OCI-LY7 (cell line): ENCODE measurements at regions not wholly inside any gene's neighbourhood (a gene's known extent, or its start where the extent isn't known, plus 50 kb on each side); places are given as distances from the start of the nearest gene placed in this dataset.

ENCODE experiments used
- BruUV-seq: library from RNA; stranded (reverse); fragments of 400-500 nt; replicated peaks from 2 replicates; lab custom pipeline; 2021; lab: Mats Ljungman, UMichigan
- CTCF ChIA-PET: fragments of 300-600 bp; sonication (Branson Sonifier 250); formaldehyde crosslinking; loops from one replicate; lab custom pipeline; 2022; ENCODE audit warnings: antibody characterized with exemption; ENCODE audit not compliant: unreplicated experiment; lab: Charles Lee
- POLR2A ChIA-PET: fragments of 300-600 bp; sonication (Branson Sonifier 250); formaldehyde crosslinking; loops from one replicate; lab custom pipeline; 2022; ENCODE audit warnings: antibody characterized with exemption; lab: Charles Lee
- DNase-seq: peaks from one replicate; pipeline ENCODE4 v3.0.0-alpha.2; 2015; ENCODE audit warnings: low spot score
- H2AFZ ChIP-seq: fragments of 200-600 bp; sonication (generic), shearing (Covaris generic); 2 replicates; pipeline ENCODE4 v1.6.1; 2014; ENCODE audit warnings: mild to moderate bottlenecking, antibody characterized with exemption, low read length, moderate library complexity
- H3K27ac ChIP-seq: fragments of 200-600 bp; sonication (generic); 2 replicates; pipeline ENCODE4 v1.5.1; 2014; ENCODE audit warnings: mixed run types, low read depth, mild to moderate bottlenecking, moderate library complexity, low read length, inconsistent platforms; ENCODE audit not compliant: poor library complexity, severe bottlenecking
- H3K36me3 ChIP-seq: fragments of 200-600 bp; sonication (generic); 2 replicates; pipeline ENCODE4 v1.6.1; 2014; ENCODE audit warnings: mild to moderate bottlenecking, antibody characterized with exemption, low read length, moderate library complexity, mixed read lengths; ENCODE audit not compliant: insufficient read depth
- H3K4me1 ChIP-seq: fragments of 200-600 bp; sonication (generic); 2 replicates; pipeline ENCODE4 v1.5.1; 2014; ENCODE audit warnings: mild to moderate bottlenecking, low read length; ENCODE audit not compliant: insufficient read depth, poor library complexity, severe bottlenecking
- H3K4me2 ChIP-seq: fragments of 200-600 bp; sonication (generic); 2 replicates; pipeline ENCODE4 v1.6.1; 2014; ENCODE audit warnings: mild to moderate bottlenecking, low read length
- H3K4me3 ChIP-seq: fragments of 200-600 bp; sonication (generic); 2 replicates; pipeline ENCODE4 v1.5.1; 2014; ENCODE audit warnings: mild to moderate bottlenecking, low read depth, low read length; ENCODE audit not compliant: poor library complexity, severe bottlenecking
- H3K79me2 ChIP-seq: fragments of 200-600 bp; sonication (generic); 2 replicates; pipeline ENCODE4 v1.6.1; 2016; ENCODE audit warnings: low read depth, mild to moderate bottlenecking, low read length, moderate library complexity, mixed read lengths; ENCODE audit not compliant: insufficient read depth
- H3K9me2 ChIP-seq: fragments of 200-600 bp; sonication (generic); 2 replicates; pipeline ENCODE4 v1.6.1; 2016; ENCODE audit warnings: mild to moderate bottlenecking, low read length, mixed read lengths; ENCODE audit not compliant: insufficient read depth
- H3K9me3 ChIP-seq: fragments of 200-600 bp; sonication (generic); 2 replicates; pipeline ENCODE4 v1.6.1; 2014; ENCODE audit warnings: mild to moderate bottlenecking, mixed run types, low read length, mixed read lengths
- H4K20me1 ChIP-seq: fragments of 200-600 bp; sonication (generic); 2 replicates; pipeline ENCODE4 v1.6.1; 2014; ENCODE audit warnings: mild to moderate bottlenecking, antibody characterized with exemption, low read length, moderate library complexity, mixed read lengths; ENCODE audit not compliant: insufficient read depth
- EZH2phosphoT487 ChIP-seq: fragments of 200-600 bp; sonication (generic); IDR thresholded peaks from 2 replicates; pipeline ENCODE4 v1.6.1; 2018; ENCODE audit warnings: low read depth, borderline replicate concordance, mild to moderate bottlenecking, mixed run types, antibody characterized with exemption, low read length, moderate library complexity, mixed read lengths
- intact Hi-C: fragments of 100-400 bp; cut with micrococcal nuclease; formaldehyde crosslinking; loops from one replicate; pipeline ENCODE4 v1.10.0; 2022; ENCODE audit not compliant: unreplicated experiment
- TF ChIP-seq, protein P1 (sequence below): fragments of 200-600 bp; sonication (generic); conservative IDR thresholded peaks from 2 replicates; pipeline ENCODE4 v1.5.1; 2014; ENCODE audit warnings: mild to moderate bottlenecking, antibody characterized with exemption, low read length, moderate library complexity, mixed read lengths

DNA sequence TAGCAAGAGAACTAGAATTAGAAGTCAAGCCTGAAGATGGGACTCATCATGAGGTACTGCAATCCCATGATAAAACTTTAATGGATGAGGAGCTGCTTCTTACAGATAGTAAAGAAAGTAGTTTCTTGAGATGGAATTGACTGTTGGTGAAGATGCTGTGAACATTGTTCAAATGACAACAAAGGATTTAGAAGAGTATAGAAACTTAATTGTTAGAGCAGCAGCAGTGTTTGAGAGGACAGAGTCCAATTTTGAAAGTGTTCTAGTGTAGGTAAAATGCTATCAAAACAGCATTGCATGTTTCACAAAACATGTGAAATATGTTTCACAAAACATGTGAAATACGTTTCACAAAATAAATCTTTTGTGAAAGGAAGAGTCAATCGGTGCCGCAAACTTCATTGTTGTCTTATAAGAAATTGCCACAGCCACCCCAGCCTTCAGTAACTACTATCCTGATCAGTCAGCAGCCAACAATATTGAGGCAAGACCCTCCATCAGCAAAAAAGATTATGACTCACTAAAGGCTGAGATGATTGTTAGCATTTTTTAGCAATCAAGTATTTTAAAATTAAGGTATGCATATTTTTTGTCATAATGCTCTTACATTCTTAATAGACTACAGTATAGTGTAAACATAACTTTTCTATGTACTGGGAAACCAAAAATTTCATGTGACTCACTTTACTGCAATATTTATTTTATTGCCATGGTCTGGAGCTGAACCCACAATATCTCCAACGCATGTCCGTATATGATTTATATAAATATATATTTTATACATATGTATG, 173.4 kb upstream of the BMP4 start:
- no peaks in the 10 kb centered on the region for H3K36me3 ChIP-seq
- CTCF ChIA-PET = no interaction called here
- intact Hi-C loops = no loop called here
- no peak overlapping the region for H3K4me3 ChIP-seq
- H3K79me2 ChIP-seq = no peaks in the 10 kb centered on the region
- TF ChIP-seq EZH2phosphoT487 = no peak
- TF ChIP-seq, protein P1, sequence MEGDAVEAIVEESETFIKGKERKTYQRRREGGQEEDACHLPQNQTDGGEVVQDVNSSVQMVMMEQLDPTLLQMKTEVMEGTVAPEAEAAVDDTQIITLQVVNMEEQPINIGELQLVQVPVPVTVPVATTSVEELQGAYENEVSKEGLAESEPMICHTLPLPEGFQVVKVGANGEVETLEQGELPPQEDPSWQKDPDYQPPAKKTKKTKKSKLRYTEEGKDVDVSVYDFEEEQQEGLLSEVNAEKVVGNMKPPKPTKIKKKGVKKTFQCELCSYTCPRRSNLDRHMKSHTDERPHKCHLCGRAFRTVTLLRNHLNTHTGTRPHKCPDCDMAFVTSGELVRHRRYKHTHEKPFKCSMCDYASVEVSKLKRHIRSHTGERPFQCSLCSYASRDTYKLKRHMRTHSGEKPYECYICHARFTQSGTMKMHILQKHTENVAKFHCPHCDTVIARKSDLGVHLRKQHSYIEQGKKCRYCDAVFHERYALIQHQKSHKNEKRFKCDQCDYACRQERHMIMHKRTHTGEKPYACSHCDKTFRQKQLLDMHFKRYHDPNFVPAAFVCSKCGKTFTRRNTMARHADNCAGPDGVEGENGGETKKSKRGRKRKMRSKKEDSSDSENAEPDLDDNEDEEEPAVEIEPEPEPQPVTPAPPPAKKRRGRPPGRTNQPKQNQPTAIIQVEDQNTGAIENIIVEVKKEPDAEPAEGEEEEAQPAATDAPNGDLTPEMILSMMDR = no peak
- H3K27ac ChIP-seq = no peak overlapping the region
- H3K4me2 ChIP-seq = no peak overlapping the region
- no TSS peak for BruUV-seq
- no peaks in the 10 kb centered on the region for H3K4me1 ChIP-seq
- H2AFZ ChIP-seq = no peak overlapping the region
- no peaks in the 10 kb centered on the region for H3K9me3 ChIP-seq
- H3K9me2 ChIP-seq = no peaks in the 10 kb centered on the region
- no peak for DNase-seq
- H4K20me1 ChIP-seq = no peaks in the 10 kb centered on the region
- POLR2A ChIA-PET = no interaction called here

DNA sequence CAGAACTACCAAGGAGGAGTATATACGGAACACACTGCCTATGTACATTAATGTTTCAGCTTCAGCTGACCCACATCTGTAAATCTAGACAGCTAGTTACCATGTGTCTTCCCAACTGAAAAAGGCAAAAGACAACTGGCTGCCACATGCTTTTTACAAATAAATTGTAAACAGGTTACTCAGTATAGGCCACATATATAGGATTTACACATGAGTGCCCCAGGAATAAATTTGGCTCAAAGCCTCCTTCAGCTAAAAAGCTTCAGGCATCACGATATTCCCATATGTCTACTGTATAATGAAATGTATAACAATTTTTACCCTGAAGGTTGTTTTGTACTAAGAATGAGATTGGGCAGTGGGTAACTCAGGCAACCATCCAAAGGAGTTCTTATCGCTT, 175.9 kb upstream of the BMP4 start:
- Histone ChIP-seq H3K36me3 (no peaks in the 10 kb centered on the region), H3K4me2 (no peak overlapping the region), H3K9me3 (no peaks in the 10 kb centered on the region), H3K4me3 (no peak overlapping the region), H3K27ac (no peak overlapping the region), H3K79me2 (no peaks in the 10 kb centered on the region), H4K20me1 (no peaks in the 10 kb centered on the region), H3K9me2 (no peaks in the 10 kb centered on the region), H3K4me1 (no peaks in the 10 kb centered on the region), H2AFZ (no peak overlapping the region)
- no peak for DNase-seq
- TF ChIP-seq, protein P1 = no peak
- no peak for TF ChIP-seq EZH2phosphoT487
- intact Hi-C loops = no loop called here
- no TSS peak for BruUV-seq
- POLR2A ChIA-PET = interaction anchor here (1.1 kb wide), 1 partner anchor 17 kb away, joined by 3 read pairs; no protein-coding TSS in a partner anchor
- CTCF ChIA-PET = no interaction called here

DNA sequence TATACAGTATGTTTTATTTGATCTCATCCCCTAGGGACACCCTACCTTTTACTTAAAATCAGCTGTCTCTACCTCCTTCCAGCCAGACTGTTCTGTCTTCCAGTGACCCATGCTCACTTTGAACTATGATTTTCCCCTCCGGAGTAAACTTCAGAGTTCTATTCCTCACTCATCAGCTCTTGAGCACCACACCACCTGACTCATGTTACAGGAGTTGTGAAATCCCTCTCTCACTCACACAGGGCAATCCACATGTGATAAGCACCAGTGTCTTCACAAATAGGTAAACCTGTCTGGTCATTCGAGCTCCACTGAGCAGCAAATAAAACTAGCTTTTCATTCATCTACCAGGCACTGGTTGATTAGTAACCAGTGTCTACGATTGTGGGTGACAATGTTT, 177.3 kb upstream of the BMP4 start:
- H4K20me1 ChIP-seq = no peaks in the 10 kb centered on the region
- ChIA-PET CTCF (no interaction called here), POLR2A (interaction anchor here (1.1 kb wide), 1 partner anchor 12 kb away, joined by 3 read pairs; no protein-coding TSS in a partner anchor)
- no peaks in the 10 kb centered on the region for H3K9me2 ChIP-seq
- no peak for DNase-seq
- no peak overlapping the region for H3K4me3 ChIP-seq
- intact Hi-C loops = no loop called here
- H3K79me2 ChIP-seq = no peaks in the 10 kb centered on the region
- no peaks in the 10 kb centered on the region for H3K4me1 ChIP-seq
- TF ChIP-seq, protein P1 = no peak
- no peak for TF ChIP-seq EZH2phosphoT487
- no peak overlapping the region for H3K27ac ChIP-seq
- no peak overlapping the region for H3K4me2 ChIP-seq
- no peak overlapping the region for H2AFZ ChIP-seq
- H3K36me3 ChIP-seq = no peaks in the 10 kb centered on the region
- no peaks in the 10 kb centered on the region for H3K9me3 ChIP-seq
- BruUV-seq = no TSS peak
